ENCODE measurements at regions not wholly inside any gene's neighbourhood (a gene's known extent, or its start where the extent isn't known, plus 50 kb on each side); places are given as distances from the start of the nearest gene placed in this dataset.
A peak's percentile ranks its signal among the peaks of the same experiment; 100 is the strongest.

DNA sequence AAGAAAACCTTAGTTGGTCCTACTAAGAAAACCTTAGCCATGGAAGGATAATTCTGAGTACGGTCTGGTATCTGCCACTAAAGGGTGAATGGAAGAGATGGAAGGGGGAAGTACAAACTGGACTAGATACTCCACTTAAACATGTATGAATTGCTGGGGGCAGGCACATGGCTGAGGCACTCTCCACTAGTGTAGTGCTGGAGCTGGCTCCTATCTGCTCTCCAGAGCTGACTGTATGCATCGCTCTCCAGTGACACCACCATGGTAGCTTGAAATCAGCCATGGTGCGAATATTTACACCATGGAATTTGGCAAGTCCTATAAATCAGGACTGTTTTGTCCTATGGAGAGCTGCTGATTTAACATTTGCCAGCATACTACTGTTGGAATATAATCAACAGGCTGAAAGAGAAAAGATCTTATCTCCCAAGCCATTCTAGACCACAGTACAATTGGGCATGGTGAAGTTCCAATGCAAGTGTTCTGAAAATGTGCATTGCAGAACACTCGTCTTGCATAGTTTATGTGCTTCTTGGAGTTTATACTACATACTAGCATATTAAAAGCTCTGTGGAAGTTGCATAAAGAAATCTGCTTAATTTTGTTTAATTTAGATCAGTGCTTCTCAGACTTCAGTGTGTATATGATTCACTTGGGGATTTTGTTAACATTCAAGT is 277.4 kb downstream of the TDRD15 start:
- no peak for DNase-seq

DNA sequence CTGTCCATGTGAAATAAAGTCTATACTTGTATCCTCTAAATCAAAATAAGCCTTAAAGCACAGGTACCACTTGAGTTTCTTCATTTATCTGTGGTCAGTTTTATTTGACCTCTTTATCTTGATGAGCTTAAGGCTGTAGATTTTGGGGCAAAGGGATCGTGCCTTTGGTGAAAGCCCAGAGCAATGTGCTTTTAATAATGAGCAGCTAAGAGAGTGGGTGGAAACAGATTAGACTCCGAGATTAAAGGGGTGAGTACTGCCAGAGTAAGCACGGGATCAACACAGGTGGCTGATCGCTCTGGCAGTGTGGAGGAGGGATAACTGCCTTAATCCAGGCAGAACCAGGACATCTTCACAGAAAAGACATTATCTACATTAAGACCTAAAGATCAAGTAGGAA is 280.4 kb downstream of the TDRD15 start:
- DNase-seq = no peak

DNA sequence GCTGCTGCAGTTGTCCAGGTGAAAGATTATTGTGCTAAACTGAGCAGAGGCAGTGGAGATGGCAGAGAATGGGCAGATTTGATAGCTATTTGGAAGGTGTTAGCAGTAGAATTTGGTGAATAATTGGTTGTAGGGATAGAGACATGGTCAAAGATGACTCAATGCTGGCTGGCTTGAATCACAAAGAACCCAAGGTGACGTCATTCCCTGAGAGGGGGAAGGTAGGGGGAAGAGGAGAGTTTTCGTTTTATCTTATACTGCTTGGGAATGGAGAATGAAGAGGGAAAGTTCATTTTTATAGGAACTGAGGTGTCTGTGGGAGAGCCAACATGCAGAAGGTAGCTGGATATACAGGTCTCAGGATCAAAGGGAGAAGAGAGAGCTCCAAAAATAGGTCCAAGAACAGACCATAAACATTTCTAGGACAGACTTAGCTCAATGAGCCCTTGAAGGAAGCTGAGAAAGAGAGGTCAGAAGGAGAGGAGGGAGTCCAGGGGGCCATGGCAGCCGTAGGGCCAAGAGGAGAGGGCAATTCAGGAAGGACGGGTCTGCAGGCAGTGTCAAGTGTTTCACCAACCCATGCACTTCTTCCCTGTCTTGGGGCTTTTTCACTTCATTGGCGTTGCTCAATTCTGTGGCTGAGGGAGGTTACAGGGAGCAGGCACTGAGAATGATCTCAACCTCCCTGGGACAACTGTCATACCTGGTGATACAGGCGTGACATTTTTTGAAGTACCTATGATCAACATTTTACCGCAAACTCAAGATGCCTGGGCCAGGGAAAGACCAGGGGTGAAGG is 281.3 kb downstream of the TDRD15 start:
- no peak for DNase-seq

DNA sequence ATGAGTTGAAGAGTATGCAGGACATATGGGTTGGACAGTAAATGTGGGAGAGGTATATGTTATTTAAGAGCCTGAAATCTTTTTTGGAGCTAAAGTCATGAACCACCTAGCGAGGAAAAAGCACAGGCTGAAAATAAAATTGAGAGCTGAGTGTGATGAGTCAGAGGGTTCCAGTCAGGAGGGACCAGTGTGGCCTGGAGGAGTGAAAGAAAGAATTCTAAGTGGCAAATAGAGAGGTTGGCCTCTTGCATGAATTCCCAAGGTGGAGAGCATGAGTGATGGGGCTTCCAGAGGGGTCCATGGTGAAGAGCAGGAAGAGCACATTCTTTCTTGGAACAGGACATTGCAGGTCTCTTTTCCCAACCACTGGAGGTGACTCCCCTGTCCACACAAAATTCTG is 282.6 kb downstream of the TDRD15 start:
- no peak for DNase-seq

DNA sequence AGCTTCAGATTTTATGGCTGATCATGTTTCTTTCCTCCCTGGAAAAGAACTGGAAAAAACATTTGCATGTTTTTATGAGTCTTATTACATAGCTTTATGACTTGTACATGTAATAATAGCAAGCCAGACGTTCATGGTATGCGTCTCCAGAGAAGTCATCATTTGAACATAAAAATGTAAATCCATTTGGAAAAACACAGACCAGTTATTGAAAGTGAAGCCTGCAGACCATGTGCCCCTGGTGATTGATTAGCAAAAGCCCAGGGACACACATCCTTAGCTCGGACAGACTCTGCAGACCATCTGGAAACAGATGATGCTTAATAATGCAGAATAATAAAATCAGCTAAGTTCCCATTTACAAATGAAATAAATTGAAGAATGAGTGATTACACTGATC is 283.1 kb downstream of the TDRD15 start:
- no peak for DNase-seq

DNA sequence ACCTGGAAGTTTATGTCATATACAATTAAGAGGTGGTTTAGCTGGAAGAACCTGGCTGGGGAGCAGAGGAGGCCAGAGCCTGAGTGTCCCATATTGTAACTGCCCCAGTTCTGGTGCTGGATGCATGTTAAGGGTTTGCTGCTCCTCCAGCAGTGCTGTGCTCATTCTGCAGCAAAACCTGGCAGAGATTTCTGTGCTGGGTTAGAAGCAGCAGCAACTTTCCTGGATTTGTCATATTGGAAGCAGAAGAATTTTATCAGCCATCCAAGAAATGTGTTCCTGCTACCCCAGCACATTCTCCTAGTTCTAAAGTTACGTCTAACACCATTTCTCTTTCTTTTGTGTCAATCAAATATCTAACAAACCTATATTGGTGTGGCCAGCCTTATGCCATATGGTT is 284.1 kb downstream of the TDRD15 start:
- no peak for DNase-seq

DNA sequence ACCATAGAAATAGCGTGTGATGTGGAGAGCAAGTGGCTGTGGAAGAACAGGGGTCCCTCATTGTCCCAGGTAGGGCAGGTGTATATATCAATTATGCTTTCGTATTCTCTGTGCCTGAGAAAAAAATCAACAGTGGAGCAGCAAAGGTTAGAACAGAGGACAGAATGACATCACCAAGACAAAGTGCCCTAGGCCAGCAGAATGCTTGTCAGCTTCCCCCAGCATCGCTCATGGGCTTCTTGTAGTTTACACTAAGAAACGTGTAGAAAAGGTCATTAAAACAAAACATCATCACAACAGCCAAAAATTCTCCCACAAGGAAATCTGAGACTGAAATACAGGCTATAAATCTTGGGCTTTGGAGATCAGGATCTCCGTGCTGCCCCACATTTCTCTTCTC is 288.0 kb downstream of the TDRD15 start:
- DNase-seq = no peak

DNA sequence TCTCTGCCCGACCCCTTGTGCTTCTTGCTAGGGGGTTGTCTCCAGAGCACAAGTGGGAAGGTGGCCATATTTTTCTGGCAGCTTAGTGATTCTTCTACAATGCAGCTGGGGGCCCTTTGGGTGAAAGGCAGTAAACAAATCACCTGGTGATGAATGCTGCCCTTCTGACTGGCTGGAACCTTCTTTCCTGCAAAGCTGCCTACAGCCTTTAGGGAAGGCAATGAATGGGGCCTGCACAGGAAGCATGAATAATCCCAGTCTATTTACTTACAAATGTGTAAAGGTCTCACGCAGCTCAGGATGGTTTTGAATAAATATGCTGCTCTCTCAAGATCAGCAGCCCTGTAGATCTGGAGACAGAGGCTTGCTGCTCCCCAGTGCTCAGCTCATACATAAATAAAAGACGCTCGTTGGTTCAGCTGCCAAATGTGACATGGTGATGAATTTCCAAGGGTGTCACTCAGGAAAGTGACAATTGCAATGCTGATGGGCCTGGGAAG is 289.2 kb downstream of the TDRD15 start:
- DNase-seq = no peak

DNA sequence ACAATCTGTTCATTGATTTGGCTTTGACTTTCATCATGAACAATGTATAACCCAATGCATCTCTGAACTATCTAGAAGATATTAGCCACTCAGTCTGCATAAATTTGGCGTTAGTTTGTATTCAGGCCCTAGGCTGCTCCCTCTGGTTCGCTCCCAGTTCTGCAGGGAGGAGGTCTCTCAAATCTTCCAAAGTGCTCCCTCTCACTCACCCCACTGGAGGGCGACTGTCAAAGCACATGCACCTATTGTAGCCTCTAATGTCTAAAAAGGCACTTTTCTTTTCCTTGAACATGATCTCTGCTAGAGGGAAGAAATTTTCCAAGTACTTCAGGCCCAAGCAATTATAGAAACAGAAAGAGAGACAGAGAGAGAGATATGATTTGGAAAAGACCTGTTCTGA is 291.5 kb downstream of the TDRD15 start:
- DNase-seq = no peak

DNA sequence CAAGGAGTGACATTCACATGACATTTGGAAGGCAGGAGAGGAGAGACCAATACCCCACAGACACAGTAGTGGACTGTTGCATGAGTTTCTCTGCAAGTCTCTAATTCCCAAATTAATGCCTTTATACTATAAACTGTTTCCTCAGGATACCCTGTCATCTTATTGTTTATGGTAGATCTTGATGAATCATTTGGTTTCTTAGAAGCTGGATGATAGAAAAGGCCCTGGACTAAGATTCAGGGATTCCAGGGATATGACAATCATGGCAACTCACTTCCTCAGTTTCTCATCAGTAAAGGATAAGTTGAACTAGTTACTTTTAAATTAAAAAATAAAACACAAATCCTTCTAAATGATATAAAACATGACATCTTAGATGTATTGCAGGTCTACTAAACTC is 292.5 kb downstream of the TDRD15 start:
- DNase-seq = no peak

DNA sequence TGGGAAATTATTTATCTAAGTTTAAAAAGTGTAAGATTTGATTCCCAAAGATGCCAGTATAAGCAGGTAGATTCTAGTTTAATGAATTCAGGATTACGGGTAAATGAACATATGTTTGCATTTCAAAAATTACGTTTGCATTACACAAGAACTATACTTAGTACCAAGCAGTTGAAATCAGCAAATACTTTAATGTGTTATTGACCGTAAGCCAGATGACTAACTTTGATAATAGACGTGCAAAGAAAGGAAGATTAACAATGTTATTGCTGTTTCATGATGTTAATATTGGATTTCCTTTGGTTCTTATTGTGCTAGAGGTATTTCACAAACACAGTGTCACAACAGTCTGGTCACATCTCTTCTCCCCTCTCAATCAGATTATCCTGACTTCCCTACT is 294.7 kb downstream of the TDRD15 start:
- no peak for DNase-seq

DNA sequence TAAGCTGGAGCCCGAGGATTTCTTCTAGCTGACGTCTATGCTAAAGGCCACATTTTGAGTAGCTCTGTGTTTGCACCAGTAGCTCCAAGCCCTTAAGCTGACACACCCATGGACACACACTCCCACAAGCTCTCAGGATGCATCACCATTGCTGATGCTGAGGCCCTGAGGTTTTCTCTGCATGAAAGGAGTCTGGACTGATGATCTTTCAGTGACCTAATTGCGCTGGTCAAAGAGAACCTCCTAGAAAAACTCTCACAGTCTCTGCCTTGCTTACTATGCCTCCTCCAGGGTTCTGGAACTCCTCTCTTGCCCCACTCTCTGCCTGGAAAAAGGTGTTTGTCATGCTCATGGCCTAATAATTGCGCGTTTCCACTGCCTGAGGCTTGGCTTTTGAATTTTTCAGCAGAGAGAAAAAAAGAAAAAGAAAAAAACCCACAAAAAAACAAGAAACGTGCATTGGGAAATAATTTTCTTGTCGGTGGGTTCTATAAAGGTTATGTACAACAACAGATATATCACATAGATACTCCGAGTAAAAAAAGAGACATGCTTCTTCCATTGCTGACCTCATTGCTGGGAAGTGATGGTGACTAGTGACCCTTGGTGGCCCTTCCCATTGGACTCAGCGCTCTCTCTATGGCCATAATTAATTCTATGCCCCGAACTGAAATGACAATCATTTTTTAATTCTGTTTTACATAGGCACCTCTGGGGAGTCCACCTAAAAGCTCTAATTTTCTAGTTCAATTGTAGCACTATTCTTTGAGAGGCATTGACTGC is 297.0 kb downstream of the TDRD15 start:
- no peak for DNase-seq

DNA sequence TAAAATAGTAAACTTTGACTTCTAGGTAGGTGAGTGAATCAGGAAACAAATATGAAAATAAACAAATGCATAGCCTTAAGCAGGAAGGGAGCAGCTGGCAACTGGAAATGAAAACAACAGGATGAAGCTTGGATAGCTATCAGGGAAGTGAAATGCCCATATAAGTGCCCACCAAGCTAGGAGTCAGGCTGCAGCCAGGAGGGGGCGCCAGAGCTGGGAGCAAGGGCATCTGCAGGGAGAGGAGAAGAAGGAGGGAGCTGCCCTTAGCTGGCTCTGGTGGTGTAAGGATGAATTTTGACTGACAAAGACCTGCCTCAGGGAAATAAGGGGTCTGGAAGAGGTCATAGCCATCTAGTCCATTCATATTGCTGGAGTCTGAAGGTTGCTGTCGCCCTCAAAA is 298.3 kb downstream of the TDRD15 start:
- peak in 3 of 4 experiments; percentile 3 to 46 (median 6) for DNase-seq

DNA sequence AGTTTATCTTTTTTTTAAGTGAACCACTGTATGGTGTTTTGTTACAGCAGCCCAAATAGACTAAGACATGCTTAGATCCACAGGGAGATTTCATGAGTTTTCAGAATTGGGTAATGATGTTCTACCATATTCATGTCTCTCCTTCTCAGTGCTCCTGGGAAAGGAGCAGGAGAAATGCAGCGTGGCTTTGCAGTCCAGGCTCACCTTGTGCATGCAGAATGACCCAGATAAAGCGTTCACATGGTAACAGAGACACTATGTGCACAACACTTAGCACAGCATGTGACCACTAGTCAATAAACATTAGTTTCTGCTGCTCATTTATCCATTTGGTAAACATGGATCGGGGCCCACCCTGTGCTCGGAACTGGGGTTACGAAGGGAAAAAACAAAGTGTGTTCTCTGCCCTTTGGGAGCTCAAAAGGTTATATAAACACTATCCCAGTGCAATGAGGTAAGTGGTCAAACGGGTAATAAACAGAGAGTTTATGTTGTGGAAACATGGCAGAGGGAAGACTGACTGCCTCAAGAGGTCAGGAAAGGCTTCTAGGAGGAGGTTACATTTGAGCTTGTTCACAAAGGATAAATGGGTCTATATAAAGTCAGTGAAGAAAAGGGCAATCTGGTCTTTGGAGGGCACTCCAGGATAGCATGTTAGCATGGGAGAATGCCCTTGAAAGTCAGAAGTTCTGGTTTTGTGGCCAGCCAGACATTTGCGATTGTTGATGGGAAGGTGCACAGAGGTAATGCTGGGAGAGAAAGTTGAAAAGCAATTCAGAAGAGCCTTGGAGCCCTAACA is 299.2 kb downstream of the TDRD15 start:
- DNase-seq = no peak

DNA sequence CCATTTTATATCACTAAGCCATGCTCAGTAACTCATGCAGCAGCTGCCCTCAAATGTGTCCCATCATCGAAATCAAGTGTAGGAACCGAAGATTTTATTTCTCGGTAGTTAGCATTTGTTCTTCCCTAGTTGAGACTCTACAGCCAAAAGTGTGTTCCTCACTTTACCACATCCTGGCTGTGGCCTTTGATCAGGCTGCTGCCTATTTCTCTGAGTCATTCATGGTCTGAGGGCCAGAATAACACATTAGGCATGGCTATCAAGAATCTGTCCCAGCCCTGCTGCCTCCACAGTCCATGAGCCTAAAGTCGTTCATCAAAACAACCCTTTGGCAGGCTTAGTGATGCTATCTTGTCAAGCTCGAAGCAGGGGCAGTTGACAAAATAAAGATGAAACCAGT is 300.1 kb downstream of the TDRD15 start:
- no peak for DNase-seq

DNA sequence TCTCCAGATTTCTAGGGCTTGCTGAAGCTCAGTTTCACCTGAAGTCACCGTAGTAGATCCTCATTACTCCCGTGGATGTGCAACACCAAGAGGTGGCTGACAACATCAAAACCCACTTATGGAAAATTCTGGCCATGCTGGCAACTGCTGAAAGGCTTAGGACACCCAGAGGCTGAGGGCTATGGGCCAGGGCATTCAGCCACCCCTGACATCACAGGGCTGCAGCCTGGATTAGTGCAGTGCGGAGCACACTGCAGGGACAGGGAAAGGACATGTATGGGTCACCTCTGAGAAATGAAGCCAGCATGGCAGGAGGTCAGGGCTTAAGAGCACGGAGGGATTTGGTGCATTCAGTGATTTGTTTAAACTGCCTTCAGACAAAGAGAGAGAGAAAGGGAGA is 300.6 kb downstream of the TDRD15 start:
- DNase-seq = no peak

DNA sequence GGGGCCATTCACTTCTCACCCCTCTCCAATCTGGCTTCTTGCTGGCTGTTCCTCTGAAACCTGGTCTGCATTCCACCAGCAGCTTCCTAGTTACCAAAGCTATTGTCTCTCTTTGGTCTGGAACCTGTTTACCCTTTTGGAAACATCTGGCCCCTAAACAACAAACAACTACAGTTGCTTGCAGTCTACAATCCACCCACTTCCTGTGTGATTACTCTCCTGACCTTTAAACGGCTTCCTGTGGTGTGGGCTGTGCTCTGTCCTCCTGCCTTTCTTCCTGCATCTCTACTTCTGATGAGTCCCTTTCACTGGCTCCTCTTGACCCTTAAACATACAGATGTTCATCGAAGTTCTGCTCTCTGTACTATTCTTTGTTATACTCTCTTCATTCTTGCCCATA is 303.8 kb downstream of the TDRD15 start:
- DNase-seq = no peak

DNA sequence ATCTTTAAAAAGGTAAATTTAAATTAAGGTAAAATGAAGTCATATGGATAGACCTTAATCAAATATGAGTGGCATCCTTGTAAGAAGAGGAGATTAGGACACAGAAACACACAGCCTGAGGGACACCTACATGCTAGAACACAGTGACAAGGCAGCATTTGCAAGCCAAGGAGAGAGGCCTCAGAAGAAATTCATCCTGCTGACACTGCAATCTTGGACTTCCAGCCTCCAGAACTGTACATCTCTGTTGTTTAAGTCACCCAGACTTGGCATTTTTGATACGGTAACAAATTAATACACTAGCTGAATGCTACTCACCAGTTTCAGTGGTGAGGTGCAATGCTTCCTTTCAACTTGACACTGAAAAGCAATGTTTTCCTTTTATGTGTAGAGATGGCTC is 305.0 kb downstream of the TDRD15 start:
- DNase-seq = no peak

DNA sequence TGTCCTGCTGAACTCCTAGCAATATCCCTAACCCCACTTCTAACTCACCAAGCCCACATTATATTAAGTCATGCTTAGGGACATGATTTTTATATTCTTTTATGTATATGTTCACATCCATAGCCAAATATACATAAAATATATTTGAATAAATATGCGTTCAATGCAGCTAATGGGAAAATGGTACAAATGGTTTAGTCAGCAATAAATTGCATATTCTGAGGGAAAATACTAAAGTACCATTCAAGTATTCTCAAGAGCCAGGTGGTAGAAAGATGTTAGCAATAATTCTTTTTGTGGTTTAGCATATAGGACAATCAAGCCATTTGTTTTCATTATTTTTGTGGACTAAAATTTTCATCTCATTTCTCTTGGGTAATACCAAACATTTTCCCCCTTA is 306.0 kb downstream of the TDRD15 start:
- no peak for DNase-seq

DNA sequence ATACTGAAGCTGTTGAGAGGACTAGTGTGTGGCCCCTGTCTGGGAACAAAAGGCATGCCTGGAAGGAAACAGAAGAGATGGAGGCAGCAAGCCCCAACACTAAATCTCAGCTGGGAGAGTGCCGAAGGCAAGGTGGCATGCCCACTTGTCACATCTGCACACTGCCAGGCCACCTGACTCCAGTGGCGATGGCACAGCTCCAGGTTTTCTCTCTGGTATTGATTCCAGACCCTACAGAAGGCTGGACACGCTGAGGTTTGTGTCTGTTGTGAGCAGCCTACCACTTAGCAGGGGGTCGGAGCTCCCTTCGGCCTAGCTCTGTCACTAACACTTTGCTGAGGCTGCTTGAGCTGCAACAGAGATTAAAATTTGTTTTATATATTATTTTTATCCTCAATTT is 307.3 kb downstream of the TDRD15 start:
- no peak for DNase-seq

DNA sequence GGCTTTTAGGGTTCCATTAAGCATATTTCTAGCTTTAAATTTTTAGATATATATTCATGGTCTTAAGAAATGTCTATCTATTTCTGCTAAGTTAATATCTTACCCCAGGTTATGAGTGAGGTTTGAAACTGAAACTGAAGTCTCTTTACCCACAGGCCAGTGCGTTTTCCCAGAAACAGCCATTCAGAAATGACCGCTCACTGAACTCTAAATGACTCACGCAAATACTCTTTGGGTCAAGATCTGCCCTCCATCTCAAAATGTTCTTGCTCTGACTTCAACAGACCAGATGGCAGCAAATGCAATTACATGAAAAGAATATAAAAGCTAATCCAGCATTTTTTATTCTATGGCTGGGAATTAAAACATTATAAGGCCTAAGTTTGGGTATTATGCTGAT is 315.2 kb downstream of the TDRD15 start:
- no peak for DNase-seq

DNA sequence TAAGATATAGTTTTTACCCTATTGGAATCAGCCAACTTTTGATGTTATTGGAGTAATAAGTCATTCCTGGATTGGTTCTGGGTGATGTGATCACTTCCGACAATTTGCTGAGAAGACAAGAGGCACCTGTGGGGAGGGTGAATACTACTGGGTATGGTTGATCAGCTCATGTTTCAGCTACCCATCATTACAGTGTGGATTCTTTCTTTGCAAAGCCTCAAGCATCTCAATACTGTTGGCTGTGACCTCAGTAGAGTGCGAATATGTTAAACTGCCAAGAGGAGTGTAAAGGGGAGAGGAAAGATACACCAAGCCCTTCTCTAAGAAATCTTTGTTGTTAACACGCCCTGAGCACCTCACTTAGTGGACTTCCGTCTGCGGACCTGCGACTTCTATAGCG is 317.7 kb downstream of the TDRD15 start:
- no peak for DNase-seq

Data from suppressor macrophage (primary cell).